GM18907 (cell line): ENCODE measurements at regions not wholly inside any gene's neighbourhood (a gene's known extent, or its start where the extent isn't known, plus 50 kb on each side); places are given as distances from the start of the nearest gene placed in this dataset.
"Not testable (repeated sequence)": the region's sequence is repeated elsewhere in the genome, so short reads cannot be mapped to it uniquely, and the experiment has no call there.

ENCODE experiments used
- ATAC-seq: cut with Tn5 transposase; IDR thresholded peaks from one replicate; pipeline ENCODE4 v1.9.1; 2021; ENCODE audit warnings: mild to moderate bottlenecking, moderate library complexity; ENCODE audit not compliant: unreplicated experiment

- ATAC-seq = no peak
Measured at GRCh38 chr9:106481013-106481609, 381.9 kb upstream of the ZNF462 start.

GRCh38 chr9:106482733-106483132 lies 380.2 kb upstream of the ZNF462 start:
- peak; percentile 67 for ATAC-seq

DNA sequence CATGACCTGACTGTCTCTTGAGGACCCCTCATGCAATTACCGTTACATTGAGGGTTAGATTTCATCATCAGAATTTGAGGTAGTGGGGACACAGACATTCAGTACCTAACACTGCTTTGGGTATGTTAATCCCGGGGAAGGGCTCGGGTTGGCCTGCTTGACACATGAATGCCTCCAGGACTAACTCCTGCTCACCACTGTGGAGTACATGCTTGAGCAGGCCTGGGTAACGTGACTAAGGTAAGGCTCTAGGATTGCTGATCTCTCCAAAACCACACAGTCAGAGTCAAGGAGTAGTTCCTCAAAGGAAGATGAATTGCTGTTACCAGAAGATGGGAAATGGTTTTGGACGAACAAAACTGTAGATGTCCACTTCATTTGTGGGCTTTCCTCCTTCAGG lies 376.3 kb upstream of the ZNF462 start:
- ATAC-seq = no peak

DNA sequence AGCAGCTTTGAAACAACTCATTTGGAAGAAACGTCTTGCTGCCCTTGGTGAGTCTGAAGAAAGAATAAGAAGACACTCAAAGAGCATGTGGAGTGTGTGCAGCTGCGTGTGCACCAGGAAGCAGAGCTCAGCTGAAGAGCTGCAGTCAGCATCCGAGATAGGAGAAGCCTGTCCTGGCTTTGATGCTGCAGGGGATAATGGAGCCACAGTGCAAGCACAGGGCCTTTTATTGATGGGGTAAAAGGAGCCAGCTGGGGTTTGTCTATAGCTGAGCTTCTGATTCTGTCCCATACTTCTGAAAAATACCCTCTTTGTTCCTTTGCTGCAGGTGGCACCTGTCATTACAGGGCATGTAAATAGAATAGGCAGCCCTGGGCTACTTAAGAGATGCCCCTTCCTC lies 375.7 kb upstream of the ZNF462 start:
- ATAC-seq = no peak

- ATAC-seq = not testable (repeated sequence)
Measured at GRCh38 chr9:106492126-106492525, 370.8 kb upstream of the ZNF462 start.

DNA sequence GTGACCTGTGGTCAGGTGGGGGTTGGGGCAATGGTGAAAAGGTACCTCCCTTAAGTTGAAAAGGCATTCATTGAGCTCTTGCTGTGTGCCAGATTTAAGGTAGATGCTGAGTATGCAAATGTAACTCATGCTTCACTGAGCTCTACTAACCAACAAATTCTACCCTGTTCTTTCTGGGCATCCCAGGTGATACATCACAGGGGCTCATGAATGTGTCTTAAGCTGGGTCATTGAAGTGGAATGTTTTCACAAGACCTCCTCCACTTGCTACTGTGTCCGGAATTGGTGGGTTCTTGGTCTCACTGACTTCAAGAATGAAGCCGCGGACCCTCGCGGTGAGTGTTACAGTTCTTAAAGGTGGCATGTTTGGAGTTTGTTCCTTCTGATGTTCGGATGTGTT lies 362.8 kb upstream of the ZNF462 start:
- ATAC-seq = no peak

- ATAC-seq = not testable (repeated sequence)
Measured at GRCh38 chr9:106501210-106501609, 361.8 kb upstream of the ZNF462 start.

DNA sequence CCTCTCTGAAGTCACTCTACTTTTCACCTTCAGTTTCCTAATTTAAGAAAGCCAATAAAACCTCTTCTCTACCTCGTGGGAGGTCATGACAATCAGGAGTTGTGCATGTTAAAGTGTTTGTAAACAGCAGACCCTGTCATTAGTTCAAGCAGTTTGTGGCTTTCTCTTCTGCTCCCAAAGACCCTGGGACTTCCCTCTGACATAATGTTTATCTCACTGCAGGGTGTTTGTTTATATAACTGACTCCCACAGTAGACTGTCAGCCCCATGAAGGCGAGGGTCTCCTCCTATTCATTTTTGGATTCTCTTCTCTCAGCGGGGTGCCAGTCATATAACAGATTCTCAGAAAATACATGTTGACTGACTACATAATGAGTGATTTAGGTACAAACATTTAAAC lies 360.0 kb upstream of the ZNF462 start:
- no peak for ATAC-seq

DNA sequence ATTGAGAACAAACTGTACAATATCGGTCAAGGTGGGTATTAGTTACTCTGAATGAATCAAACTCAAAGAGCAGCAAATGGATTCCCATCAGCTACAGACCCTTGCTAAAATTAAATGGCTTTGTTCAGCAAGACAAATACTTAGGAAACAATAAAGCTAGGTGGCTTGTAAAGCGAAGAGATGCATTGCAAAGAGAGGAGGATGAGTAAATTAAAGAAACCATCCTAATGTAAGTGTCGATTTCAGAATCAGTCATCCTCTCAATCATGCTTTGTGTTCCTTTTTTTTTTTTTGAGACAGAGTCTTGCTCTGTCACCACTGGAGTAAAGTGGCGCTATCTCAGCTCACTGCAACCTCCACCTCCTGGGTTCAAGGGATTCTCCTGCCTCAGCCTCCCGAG lies 359.2 kb upstream of the ZNF462 start:
- peak; percentile 49 for ATAC-seq

DNA sequence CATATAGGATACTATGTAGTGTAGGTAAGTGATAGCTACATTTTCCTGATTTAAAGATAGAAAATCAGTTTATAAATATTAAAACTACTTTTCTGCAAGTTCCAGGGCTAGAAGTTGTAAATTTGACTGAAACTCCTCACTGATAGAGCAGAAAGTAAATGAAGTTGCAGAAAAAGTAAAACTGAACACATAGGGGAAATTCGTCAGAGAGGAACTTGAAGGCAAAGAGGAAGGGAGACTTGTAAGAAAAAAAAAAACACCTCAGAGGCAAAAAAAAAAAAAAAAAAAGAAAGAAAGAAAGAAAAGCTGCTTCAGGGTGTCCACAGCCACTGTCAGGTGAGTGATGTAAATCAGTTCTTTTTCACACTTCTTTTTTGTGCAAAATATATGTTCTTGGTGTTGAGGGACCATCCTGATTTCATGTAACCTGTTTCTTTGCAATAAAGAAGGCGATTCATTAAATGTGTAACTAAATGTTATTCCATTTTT lies 336.2 kb upstream of the ZNF462 start:
- ATAC-seq = no peak

DNA sequence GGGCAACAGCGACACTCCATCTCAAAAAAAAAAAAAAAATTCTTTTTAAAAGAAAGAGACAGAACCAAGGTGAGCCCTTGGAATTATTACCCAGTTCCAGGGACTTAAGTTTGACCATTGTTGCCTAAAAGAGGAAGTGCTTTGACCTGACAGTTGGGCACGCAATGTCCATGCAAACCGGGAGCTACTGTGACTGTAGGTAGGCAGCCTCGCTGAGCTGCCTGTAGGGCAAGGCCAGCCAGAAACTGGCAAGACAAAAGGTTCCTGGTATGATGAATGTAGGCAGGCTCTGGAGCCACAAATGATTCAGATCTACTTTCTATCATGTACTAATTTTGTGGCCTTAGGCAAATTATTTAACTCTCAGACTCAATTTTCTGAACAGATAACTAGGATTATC lies 334.8 kb upstream of the ZNF462 start:
- no peak for ATAC-seq

- no peak for ATAC-seq
Measured at GRCh38 chr9:106529616-106530015, 333.4 kb upstream of the ZNF462 start.

- ATAC-seq = no peak
Measured at GRCh38 chr9:106531491-106531890, 331.5 kb upstream of the ZNF462 start.

DNA sequence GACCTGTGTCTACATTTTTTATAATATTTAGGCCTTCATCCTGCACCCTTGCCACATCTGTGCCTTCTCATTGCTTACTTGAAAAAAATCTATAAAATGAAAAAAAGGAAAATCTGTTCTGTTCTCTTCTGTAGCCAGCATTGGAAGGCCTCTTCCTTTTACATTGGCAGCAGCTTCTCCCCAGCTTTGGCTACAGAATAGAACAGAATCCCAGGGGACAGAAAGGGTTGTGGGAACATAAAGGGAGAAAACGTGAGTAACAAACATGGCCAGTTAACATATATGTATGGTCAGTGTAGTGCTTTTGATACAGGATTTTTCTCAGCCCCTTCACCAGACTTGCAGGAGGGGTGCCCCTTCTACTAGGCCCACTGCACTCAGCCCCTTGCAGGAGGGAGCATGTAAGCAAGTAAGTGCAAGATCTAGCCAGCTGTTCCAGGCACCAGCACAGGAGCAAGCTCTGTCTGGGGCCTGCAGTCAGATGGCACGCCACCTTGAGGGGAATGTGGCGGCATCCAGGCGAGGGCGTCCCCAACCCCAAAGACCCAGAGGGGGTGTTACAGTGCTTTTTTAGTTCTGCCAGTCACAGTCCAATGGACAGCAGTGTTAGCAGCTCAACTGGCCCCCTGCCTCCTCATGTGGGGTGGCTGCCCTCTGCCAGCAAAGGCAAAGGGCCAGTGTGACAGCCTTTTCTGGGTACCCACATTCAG lies 330.5 kb upstream of the ZNF462 start:
- ATAC-seq = no peak

DNA sequence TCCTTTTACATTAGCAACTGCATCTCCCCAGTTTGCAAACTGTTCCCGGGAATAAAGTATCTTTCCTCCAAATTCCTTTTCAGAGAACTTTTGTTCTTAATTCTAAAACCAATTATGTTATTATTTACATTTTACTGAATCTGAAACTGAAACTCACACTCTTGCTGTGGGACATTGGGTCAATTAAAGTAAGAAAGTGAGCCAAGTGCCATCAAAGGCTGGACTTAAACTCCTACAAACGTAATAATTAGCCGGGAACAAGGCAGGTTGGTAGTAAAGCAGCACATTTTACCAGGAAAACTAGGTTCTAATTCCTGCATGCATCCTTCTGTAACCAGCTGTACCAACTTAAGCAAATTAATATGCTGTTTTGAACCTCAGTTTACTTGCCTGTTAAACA lies 328.2 kb upstream of the ZNF462 start:
- no peak for ATAC-seq

- no peak for ATAC-seq
Measured at GRCh38 chr9:106535439-106535838, 327.5 kb upstream of the ZNF462 start.

DNA sequence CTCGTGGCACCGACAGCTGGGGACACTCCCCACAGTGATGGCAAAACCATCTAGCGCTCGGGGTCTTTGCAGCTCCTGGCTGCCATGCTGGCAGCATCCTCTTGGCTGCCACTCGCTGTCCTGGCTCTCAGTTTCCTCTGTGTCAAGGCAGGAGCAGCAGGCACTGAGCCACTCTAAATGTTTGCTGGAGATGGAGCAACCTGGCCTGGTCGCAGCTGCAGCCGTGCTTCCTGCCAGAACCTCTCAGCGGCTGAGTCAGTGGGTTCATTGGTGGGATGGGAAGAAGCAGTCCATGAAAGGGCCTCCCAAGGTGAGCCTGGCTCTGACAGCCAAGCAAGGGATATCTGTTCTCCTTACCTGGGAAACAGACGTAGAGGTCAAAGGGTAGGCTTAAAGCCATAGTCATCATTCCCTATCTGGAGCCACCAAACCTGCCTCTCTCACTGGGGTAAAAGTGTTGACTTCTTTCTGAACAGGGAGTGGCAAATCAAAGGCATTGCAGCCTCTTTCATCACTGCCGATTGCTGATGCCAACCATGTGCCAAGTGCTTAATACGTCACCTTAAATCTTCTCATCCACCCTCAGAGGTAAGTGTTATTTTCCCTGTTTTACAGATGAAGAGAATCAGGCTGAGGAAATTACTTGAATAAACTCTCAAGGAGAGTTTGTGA lies 304.8 kb upstream of the ZNF462 start:
- ATAC-seq = no peak

- no peak for ATAC-seq
Measured at GRCh38 chr9:106560540-106560939, 302.4 kb upstream of the ZNF462 start.

GRCh38 chr9:106575823-106576222 lies 287.1 kb upstream of the ZNF462 start:
- no peak for ATAC-seq

DNA sequence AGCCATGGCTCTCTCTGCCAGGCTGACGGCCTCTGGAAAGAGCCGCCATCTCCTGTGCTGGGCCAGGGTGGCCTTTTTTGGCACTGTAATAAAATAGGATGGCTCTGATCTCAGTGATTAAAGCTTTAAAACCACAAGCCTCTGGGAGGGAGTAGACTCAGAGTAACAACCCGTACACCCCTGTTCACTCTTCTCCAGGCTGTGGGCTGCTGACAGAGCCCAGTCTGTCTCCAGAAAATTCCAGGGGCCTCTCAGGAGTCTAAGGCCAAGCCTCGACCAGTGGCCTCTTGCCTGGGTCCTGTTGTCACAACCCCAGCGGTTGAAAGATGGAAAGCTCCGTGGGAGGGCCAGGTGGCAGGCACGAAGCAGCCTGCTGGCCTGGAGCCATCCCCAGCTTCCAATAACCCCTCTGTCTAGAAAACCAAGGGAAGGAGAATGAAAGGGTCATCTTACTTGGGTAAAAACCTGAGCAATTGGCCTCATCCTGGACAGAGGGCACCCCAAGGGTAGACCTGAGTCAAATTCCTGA lies 286.7 kb upstream of the ZNF462 start:
- no peak for ATAC-seq

DNA sequence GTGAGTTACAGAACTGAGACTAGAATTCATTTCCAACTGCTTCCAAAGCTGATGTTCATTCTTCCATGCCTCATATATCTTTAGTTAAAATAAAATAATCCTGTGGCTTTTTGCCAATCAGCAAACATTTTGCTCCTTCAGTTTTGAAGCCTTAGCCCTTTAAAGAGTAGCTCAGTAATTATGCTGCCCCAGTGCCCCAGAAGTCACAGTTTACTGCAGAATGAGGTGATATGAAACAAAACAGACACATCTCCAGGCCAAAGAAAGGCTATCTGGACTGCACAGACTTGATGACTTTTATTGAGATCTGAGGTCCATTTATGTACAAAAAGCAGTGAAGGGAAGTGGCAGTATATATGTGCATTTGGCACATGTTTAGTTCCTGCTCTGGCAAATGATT lies 285.8 kb upstream of the ZNF462 start:
- no peak for ATAC-seq

GRCh38 chr9:106580546-106580945 lies 282.4 kb upstream of the ZNF462 start:
- no peak for ATAC-seq
